NCI-H2171 treated with DMSO at 0.1 percent for 48 hours (cell line): ENCODE measurements at regions not wholly inside any gene's neighbourhood (a gene's known extent, or its start where the extent isn't known, plus 50 kb on each side); places are given as distances from the start of the nearest gene placed in this dataset.
A peak's percentile ranks its signal among the peaks of the same experiment; 100 is the strongest.

Experiments
- DNase-seq: peaks from one replicate; lab custom pipeline; 2025; lab: John Stamatoyannopoulos, UW

GRCh38 chr11:101401245-101401644 lies 182.6 kb downstream of the TRPC6 start:
- DNase-seq: no peak

GRCh38 chr11:101397979-101398378 lies 185.8 kb downstream of the TRPC6 start:
- no peak for DNase-seq

DNA sequence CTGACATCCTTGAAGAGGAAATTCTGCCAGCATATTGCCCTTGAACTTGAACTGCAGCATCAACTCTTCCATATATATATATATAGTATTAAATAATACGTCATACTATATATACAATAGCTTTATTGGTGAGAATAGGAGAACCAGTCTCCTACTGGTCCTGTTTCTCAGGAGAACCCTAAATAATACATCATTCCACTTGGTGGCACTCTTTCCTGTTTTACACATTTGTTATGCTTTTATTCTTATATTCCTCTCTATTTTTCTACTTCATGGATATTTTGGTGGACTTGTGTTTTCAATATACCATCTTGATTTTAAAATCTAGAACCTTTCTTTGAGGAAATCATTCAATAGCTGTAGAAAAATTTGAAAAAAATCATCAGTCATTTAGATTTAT lies 193.3 kb downstream of the TRPC6 start:
- DNase-seq: no peak

DNA sequence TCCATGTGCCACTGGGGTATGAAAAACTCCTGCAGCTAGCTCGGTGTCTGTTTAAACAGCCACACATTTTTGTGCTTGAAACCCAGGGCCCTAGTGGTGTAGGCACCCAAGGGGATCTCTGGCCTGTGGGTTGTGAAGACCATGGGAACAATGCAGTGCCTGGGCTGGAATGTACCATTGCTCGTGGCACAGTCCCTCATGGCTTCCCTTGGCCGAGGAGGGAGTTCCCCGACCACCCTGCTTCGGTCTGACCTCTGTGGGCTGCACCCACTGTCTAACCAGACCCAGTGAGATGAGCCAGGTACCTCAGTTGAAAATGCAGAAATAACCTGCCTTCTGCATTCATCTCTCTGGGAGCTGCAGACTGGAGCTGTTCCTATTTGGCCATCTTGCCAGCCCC lies 214.0 kb downstream of the TRPC6 start:
- DNase-seq: no peak

GRCh38 chr11:101363706-101364275 lies 220.0 kb downstream of the TRPC6 start:
- no peak for DNase-seq

GRCh38 chr11:101362643-101363042 lies 221.2 kb downstream of the TRPC6 start:
- DNase-seq: no peak

DNA sequence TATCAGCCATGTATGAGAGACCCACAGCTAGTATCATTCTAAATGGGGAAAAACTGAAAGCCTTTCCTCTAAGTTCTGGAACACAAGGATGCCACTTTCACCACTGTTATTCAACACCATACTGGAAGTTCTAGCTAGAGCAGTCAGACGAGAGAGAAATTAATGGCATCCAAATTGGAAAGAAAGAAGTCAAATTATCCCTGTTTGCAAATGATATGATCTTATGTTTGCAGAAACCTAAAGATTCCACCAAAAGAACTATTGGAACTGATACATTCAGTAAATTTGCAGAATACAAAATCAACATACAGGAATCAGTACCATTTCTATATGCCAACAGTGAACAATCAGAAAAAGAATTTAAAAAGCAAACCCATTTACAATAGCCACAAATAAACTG lies 226.0 kb downstream of the TRPC6 start:
- DNase-seq: no peak

DNA sequence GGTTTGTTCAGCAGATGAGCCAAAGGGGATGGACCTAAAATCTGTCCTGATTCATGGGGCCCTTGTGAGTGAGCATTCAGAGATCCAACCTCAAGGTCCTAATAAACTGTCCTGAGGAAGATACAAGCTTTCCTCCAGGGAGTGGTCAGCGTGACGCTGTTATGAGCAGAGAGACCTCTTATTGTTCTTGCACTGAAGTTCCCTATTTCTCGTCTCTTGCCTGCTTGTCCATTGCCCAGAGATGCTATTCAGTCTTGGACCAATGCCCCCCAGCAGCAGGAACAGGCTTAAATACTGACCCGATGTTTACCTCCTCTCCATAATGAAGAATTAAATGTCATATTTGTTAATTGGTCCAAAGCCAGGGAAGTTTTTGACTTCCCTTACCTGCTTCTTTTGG lies 225.2 kb upstream of the PGR start:
- no peak for DNase-seq

GRCh38 chr11:101348786-101349185 lies 219.2 kb upstream of the PGR start:
- no peak for DNase-seq

- DNase-seq: no peak
These were observed 217.0 kb upstream of the PGR start for GRCh38 chr11:101346591-101346990.

DNA sequence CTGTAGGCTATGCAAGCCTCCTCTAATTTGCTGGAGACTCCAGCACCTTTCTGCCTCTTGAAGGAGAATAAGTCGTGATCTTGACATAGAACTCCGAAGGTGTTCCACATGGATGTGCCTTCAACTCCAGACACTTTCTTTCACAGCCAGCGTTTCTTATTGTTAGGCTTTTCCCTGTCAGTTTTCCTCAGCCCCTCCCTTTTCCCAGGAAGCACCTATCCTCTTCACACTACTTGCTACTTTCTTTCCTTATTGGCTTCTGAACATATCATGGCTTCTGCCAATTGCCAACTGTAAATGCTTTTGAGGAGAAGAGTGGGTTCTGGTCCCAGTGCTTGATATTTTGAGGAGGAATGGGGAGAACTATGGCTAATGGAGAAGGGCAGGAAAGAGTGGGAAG lies 216.3 kb upstream of the PGR start:
- DNase-seq: no peak

DNA sequence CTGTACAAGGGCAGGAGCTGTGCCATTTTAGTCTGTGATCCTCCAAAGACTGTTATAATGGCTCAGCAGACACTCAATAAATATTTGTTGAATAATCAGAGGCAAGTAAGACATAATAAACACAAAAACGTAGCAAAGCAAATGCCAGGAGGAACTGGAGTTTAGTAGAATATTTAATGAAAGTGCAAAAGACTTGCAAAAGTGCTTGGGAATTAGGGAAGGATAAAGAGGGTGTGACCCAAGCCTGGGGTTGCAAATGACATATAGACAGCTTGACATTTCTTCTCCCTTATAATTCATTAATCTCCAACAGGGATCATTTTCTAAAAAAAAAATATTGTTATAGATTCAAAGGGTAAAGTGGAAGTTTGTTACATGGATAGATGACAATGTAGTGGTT lies 212.7 kb upstream of the PGR start:
- no peak for DNase-seq

GRCh38 chr11:101341578-101341977 lies 212.0 kb upstream of the PGR start:
- DNase-seq: no peak

GRCh38 chr11:101336858-101337257 lies 207.2 kb upstream of the PGR start:
- DNase-seq: peak; percentile 70

DNA sequence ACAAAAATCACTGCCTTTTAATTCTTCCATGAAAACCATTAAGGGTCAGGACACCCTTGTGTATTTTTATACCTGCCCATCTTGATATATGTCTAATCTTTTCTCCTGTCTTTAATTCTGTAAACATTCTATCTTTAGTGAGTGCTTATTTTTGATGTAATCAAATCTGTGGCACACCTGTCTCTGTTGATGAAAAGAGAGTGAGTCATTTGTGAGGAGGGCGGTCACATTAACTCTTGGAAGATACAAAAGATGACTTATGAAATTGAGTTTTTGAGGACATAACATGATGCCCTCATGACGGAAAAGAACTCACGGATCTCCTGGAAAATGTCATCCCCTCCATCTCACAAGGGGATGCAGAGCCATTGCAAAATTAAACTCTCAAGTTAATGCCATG lies 206.5 kb upstream of the PGR start:
- DNase-seq: peak; percentile 65

DNA sequence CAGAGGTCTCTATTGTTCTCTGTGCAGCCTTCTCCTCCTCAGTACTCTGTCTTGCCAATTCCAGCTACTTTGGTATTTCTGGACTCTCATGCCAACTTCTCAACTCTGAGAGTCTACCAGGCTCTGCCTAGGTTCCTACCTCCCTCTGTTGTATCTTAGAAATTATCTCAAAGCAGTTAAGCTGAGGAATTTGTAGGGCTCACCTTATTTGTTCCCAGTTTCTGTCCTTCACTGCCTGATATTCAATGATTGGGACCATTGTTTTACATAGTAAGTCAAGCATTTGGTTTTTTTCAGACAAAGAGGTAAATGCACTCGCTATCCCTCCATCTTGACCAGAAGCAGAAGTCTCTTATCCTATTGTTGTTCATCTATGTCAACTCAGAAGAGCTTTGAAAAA lies 205.0 kb upstream of the PGR start:
- no peak for DNase-seq

DNA sequence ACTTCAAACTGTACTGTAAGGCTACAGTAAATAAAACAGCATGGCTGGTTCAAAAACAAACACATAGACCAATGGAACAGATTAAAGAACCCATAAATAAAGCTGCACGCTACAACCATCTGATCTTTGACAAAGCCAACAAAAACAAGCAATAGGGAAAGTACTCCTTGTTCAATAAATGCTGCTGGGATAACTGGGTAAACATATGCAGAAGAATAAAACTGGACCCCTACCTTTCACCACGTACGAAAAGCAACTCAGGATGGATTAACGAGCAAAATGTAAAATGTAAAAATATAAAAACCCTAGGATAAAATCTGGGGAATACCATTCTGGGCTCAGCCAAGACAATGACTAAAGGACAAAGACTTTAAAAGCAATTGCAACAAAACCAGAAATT lies 201.8 kb upstream of the PGR start:
- no peak for DNase-seq

GRCh38 chr11:101327908-101328307 lies 198.3 kb upstream of the PGR start:
- DNase-seq: no peak

DNA sequence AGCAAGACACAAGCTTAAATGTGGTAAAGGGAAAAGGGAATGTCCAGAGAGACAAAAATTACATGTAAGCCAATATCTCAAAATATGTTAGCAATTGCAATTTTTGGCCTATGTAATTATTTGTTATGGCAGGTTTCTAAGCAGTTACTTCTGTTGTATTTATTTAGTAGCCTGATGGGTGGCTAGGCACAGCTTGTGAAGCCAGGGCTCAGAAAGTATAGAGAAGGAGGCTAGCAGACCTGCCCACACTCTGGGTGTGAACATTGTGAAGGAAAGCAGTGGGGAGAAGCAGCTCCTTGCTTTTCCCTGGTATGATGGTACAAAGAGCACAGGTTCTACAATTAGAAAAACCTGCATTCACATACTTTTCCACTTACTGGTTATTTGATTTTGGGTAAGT lies 196.5 kb upstream of the PGR start:
- no peak for DNase-seq

- no peak for DNase-seq
These were observed 194.4 kb upstream of the PGR start for GRCh38 chr11:101323997-101324396.

- no peak for DNase-seq
These were observed 191.6 kb upstream of the PGR start for GRCh38 chr11:101321222-101321621.

GRCh38 chr11:101306721-101307120 lies 177.1 kb upstream of the PGR start:
- no peak for DNase-seq

GRCh38 chr11:101305496-101305895 lies 175.9 kb upstream of the PGR start:
- DNase-seq: no peak

GRCh38 chr11:101299210-101299609 lies 169.6 kb upstream of the PGR start:
- DNase-seq: no peak

DNA sequence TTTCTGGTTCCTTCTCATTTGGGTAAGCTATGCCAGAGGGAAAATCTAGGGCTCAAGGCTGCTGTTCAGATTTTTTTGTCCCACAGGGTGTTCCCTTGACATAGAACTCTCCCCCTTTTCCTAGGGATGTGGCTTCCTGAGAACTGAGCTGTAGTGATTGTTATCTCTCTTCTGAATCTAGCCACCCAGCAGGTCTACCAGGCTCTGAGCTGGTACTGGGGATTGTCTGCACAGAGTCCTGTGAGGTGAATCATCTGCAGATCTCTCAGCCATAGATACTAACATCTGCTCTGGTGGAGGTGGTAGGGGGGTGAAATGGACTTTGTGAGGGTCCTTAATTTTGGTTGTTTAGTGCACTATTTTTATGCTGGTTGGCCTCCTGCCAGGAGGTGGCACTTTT lies 167.3 kb upstream of the PGR start:
- DNase-seq: no peak
